Epithelial cell of proximal tubule (primary cell): ENCODE measurements at regions not wholly inside any gene's neighbourhood (a gene's known extent, or its start where the extent isn't known, plus 50 kb on each side); places are given as distances from the start of the nearest gene placed in this dataset.

ENCODE experiments used
- DNase-seq: peaks from one replicate; pipeline ENCODE4 v3.0.0-alpha.2; 2011; ENCODE audit warnings: low read depth
- H3K4me3 ChIP-seq: 2 replicates; pipeline ENCODE4 v1.5.1; 2011; ENCODE audit warnings: low read depth, mild to moderate bottlenecking, low read length
- TF ChIP-seq, protein P1 (sequence below): conservative IDR thresholded peaks from 2 replicates; pipeline ENCODE4 v1.5.1; 2012; ENCODE audit warnings: low read depth, mild to moderate bottlenecking, low read length

GRCh38 chr5:174312641-174313040, 267.1 kb downstream of the NSG2 start:
- no peak overlapping the region for H3K4me3 ChIP-seq
- TF ChIP-seq, protein P1, sequence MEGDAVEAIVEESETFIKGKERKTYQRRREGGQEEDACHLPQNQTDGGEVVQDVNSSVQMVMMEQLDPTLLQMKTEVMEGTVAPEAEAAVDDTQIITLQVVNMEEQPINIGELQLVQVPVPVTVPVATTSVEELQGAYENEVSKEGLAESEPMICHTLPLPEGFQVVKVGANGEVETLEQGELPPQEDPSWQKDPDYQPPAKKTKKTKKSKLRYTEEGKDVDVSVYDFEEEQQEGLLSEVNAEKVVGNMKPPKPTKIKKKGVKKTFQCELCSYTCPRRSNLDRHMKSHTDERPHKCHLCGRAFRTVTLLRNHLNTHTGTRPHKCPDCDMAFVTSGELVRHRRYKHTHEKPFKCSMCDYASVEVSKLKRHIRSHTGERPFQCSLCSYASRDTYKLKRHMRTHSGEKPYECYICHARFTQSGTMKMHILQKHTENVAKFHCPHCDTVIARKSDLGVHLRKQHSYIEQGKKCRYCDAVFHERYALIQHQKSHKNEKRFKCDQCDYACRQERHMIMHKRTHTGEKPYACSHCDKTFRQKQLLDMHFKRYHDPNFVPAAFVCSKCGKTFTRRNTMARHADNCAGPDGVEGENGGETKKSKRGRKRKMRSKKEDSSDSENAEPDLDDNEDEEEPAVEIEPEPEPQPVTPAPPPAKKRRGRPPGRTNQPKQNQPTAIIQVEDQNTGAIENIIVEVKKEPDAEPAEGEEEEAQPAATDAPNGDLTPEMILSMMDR = no peak
- no peak for DNase-seq

DNA sequence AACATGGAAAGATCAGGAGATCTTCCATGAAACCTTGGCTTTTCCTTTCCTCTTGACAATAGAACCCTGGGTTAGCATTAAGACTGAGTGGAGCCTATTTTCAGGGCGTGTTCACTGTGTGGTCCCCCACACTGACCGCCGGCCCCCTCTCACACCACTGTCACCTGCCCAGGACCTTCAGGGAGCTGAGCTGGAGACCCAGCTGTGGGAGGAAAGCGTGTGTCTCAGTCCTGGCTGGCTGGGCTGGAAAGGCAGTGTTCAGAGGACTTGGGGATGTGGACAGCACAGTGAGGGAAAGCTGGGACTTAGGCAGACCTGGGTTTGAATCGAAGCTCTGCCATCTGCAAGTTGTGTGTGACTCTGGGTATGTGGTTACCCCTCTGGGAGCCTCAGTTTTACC, 268.1 kb downstream of the NSG2 start:
- TF ChIP-seq, protein P1 = no peak
- no peak overlapping the region for H3K4me3 ChIP-seq

GRCh38 chr5:174314261-174314660, 268.8 kb downstream of the NSG2 start:
- no peak for DNase-seq
- no peak overlapping the region for H3K4me3 ChIP-seq
- TF ChIP-seq, protein P1 = no peak

More for the DNA sequence above, 268.1 kb downstream of the NSG2 start:
- DNase-seq = no peak

- DNase-seq = no peak
- TF ChIP-seq, protein P1 = no peak
- no peak overlapping the region for H3K4me3 ChIP-seq
These were observed 270.0 kb downstream of the NSG2 start for GRCh38 chr5:174315471-174315870.

- no peak for DNase-seq
- TF ChIP-seq, protein P1 = no peak
- no peak overlapping the region for H3K4me3 ChIP-seq
These were observed 270.4 kb downstream of the NSG2 start for GRCh38 chr5:174315871-174316270.

DNA sequence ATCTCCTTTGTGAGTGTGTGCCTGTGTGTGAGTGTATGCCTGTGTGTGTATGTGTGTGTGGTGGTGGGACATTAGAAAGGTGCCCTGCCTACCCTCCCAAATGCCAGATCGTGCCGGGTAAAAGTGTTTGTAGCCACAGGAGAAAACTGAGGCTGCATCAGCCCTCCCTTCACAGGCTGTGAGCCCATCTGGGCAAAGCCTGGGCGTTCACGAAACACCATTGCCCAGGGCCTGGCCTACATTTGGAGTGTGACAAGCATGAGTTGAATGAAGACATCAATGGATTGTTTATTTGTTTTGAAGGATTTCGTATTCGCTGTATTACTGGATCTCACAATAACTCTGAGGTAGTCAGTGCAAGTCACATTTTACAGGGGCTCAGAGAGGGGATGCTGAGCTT, 270.8 kb downstream of the NSG2 start:
- H3K4me3 ChIP-seq = no peak overlapping the region
- TF ChIP-seq, protein P1 = no peak
- DNase-seq = no peak

DNA sequence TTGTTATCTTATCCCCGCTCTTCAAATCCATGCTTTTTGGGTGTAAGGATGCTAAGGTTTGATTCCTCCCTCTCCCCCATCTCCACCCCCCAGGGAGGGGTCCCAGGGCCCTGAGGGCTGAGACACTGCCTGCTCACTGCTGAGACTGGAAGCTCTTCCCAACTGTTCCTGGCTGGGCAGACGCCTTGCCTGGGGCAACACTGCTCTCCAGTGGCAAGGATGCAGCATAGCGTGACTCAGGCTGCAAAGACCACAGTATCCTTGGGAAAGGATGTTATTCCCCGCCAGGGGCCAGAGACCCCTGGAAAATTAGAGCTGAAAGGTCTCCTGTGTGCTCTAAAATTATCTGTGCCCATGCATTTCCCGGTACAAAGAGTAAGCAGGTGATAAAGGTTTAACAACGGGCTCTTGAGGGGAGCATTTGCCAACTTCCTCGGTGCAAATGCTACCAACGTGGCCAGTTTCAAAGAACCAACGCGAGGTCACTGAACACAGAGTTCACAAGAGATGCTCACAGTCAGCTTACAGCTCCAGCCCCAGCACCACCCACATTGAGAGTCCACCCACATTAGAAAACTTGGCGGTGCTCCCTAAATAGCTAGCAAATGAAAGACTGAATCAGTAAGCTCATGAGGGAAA, 271.9 kb downstream of the NSG2 start:
- H3K4me3 ChIP-seq = no peak overlapping the region
- TF ChIP-seq, protein P1 = peak; percentile 87
- no peak for DNase-seq
